ENCODE measurements at regions not wholly inside any gene's neighbourhood (a gene's known extent, or its start where the extent isn't known, plus 50 kb on each side); places are given as distances from the start of the nearest gene placed in this dataset.

GRCh38 chr5:98635656-98636055 lies 137.8 kb upstream of the RGMB start:
- no peak overlapping the region for H3K4me3 ChIP-seq (ENCODE audit: low read length)
- H3K9me3 ChIP-seq (replicated peaks; ENCODE audit: low read length), result no peaks in the 10 kb centered on the region
- H3K9ac ChIP-seq (ENCODE audit: low read depth, low read length), result peak overlapping the region; percentile 11
- no peak overlapping the region for H3K4me2 ChIP-seq (ENCODE audit: low read length)
- H3K4me1 ChIP-seq (ENCODE audit: control insufficient read depth, insufficient read depth, low read length), result peaks cover 44% of the 10 kb centered on the region
- H3K36me3 ChIP-seq (ENCODE audit: insufficient read depth, low read length), result no peaks in the 10 kb centered on the region
- no peaks in the 10 kb centered on the region for H3K27me3 ChIP-seq (ENCODE audit: control insufficient read depth, insufficient read depth, low read length)

GRCh38 chr5:98637116-98637515 lies 136.3 kb upstream of the RGMB start:
- no peak overlapping the region for H3K9ac ChIP-seq (ENCODE audit: low read depth, low read length)
- H3K4me1 ChIP-seq (ENCODE audit: control insufficient read depth, insufficient read depth, low read length), result peaks cover 35% of the 10 kb centered on the region
- H3K9me3 ChIP-seq (replicated peaks; ENCODE audit: low read length), result no peaks in the 10 kb centered on the region
- no peaks in the 10 kb centered on the region for H3K36me3 ChIP-seq (ENCODE audit: insufficient read depth, low read length)
- no peak overlapping the region for H3K4me3 ChIP-seq (ENCODE audit: low read length)
- no peak overlapping the region for H3K4me2 ChIP-seq (ENCODE audit: low read length)
- no peaks in the 10 kb centered on the region for H3K27me3 ChIP-seq (ENCODE audit: control insufficient read depth, insufficient read depth, low read length)

GRCh38 chr5:98637557-98637956 lies 135.9 kb upstream of the RGMB start:
- Histone ChIP-seq H3K9ac (ENCODE audit: low read depth, low read length) (no peak overlapping the region), H3K4me2 (ENCODE audit: low read length) (no peak overlapping the region), H3K4me1 (ENCODE audit: control insufficient read depth, insufficient read depth, low read length) (peaks cover 31% of the 10 kb centered on the region), H3K27me3 (ENCODE audit: control insufficient read depth, insufficient read depth, low read length) (no peaks in the 10 kb centered on the region), H3K4me3 (ENCODE audit: low read length) (no peak overlapping the region), H3K9me3 (replicated peaks; ENCODE audit: low read length) (no peaks in the 10 kb centered on the region), H3K36me3 (ENCODE audit: insufficient read depth, low read length) (no peaks in the 10 kb centered on the region)

- Histone ChIP-seq H3K9ac (ENCODE audit: low read depth, low read length) (no peak overlapping the region), H3K4me2 (ENCODE audit: low read length) (peak overlapping the region; percentile 23), H3K9me3 (replicated peaks; ENCODE audit: low read length) (no peaks in the 10 kb centered on the region), H3K4me3 (ENCODE audit: low read length) (no peak overlapping the region), H3K4me1 (ENCODE audit: control insufficient read depth, insufficient read depth, low read length) (peaks cover 31% of the 10 kb centered on the region), H3K27me3 (ENCODE audit: control insufficient read depth, insufficient read depth, low read length) (no peaks in the 10 kb centered on the region), H3K36me3 (ENCODE audit: insufficient read depth, low read length) (no peaks in the 10 kb centered on the region)
These were observed 135.4 kb upstream of the RGMB start for GRCh38 chr5:98638111-98638510.

GRCh38 chr5:98638701-98639100 lies 134.8 kb upstream of the RGMB start:
- Histone ChIP-seq H3K9ac (ENCODE audit: low read depth, low read length) (no peak overlapping the region), H3K9me3 (replicated peaks; ENCODE audit: low read length) (no peaks in the 10 kb centered on the region), H3K4me2 (ENCODE audit: low read length) (no peak overlapping the region), H3K4me1 (ENCODE audit: control insufficient read depth, insufficient read depth, low read length) (peaks cover 31% of the 10 kb centered on the region), H3K27me3 (ENCODE audit: control insufficient read depth, insufficient read depth, low read length) (no peaks in the 10 kb centered on the region), H3K4me3 (ENCODE audit: low read length) (no peak overlapping the region), H3K36me3 (ENCODE audit: insufficient read depth, low read length) (no peaks in the 10 kb centered on the region)

- no peak overlapping the region for H3K9ac ChIP-seq (ENCODE audit: low read depth, low read length)
- H3K4me2 ChIP-seq (ENCODE audit: low read length), result no peak overlapping the region
- H3K4me1 ChIP-seq (ENCODE audit: control insufficient read depth, insufficient read depth, low read length), result peaks cover 31% of the 10 kb centered on the region
- H3K4me3 ChIP-seq (ENCODE audit: low read length), result no peak overlapping the region
- no peaks in the 10 kb centered on the region for H3K27me3 ChIP-seq (ENCODE audit: control insufficient read depth, insufficient read depth, low read length)
- no peaks in the 10 kb centered on the region for H3K36me3 ChIP-seq (ENCODE audit: insufficient read depth, low read length)
- H3K9me3 ChIP-seq (replicated peaks; ENCODE audit: low read length), result no peaks in the 10 kb centered on the region
These were observed 134.2 kb upstream of the RGMB start for GRCh38 chr5:98639274-98639673.

GRCh38 chr5:98641671-98642070 lies 131.8 kb upstream of the RGMB start:
- Histone ChIP-seq H3K4me1 (ENCODE audit: control insufficient read depth, insufficient read depth, low read length) (peaks cover 18% of the 10 kb centered on the region), H3K4me2 (ENCODE audit: low read length) (no peak overlapping the region), H3K4me3 (ENCODE audit: low read length) (no peak overlapping the region), H3K9ac (ENCODE audit: low read depth, low read length) (no peak overlapping the region), H3K9me3 (replicated peaks; ENCODE audit: low read length) (no peaks in the 10 kb centered on the region), H3K27me3 (ENCODE audit: control insufficient read depth, insufficient read depth, low read length) (no peaks in the 10 kb centered on the region), H3K36me3 (ENCODE audit: insufficient read depth, low read length) (no peaks in the 10 kb centered on the region)

GRCh38 chr5:98643569-98643968 lies 129.9 kb upstream of the RGMB start:
- Histone ChIP-seq H3K36me3 (ENCODE audit: insufficient read depth, low read length) (no peaks in the 10 kb centered on the region), H3K9ac (ENCODE audit: low read depth, low read length) (no peak overlapping the region), H3K27me3 (ENCODE audit: control insufficient read depth, insufficient read depth, low read length) (no peaks in the 10 kb centered on the region), H3K9me3 (replicated peaks; ENCODE audit: low read length) (no peaks in the 10 kb centered on the region), H3K4me3 (ENCODE audit: low read length) (no peak overlapping the region), H3K4me1 (ENCODE audit: control insufficient read depth, insufficient read depth, low read length) (peaks cover 7% of the 10 kb centered on the region), H3K4me2 (ENCODE audit: low read length) (no peak overlapping the region)

GRCh38 chr5:98651715-98652114 lies 121.7 kb upstream of the RGMB start:
- H3K4me2 ChIP-seq (ENCODE audit: low read length), result no peak overlapping the region
- no peak overlapping the region for H3K4me3 ChIP-seq (ENCODE audit: low read length)
- no peaks in the 10 kb centered on the region for H3K27me3 ChIP-seq (ENCODE audit: control insufficient read depth, insufficient read depth, low read length)
- peaks cover 7% of the 10 kb centered on the region for H3K4me1 ChIP-seq (ENCODE audit: control insufficient read depth, insufficient read depth, low read length)
- no peak overlapping the region for H3K9ac ChIP-seq (ENCODE audit: low read depth, low read length)
- H3K36me3 ChIP-seq (ENCODE audit: insufficient read depth, low read length), result no peaks in the 10 kb centered on the region
- H3K9me3 ChIP-seq (replicated peaks; ENCODE audit: low read length), result no peaks in the 10 kb centered on the region

- H3K36me3 ChIP-seq (ENCODE audit: insufficient read depth, low read length), result no peaks in the 10 kb centered on the region
- H3K27me3 ChIP-seq (ENCODE audit: control insufficient read depth, insufficient read depth, low read length), result no peaks in the 10 kb centered on the region
- no peak overlapping the region for H3K4me2 ChIP-seq (ENCODE audit: low read length)
- H3K9ac ChIP-seq (ENCODE audit: low read depth, low read length), result no peak overlapping the region
- H3K4me3 ChIP-seq (ENCODE audit: low read length), result no peak overlapping the region
- no peaks in the 10 kb centered on the region for H3K9me3 ChIP-seq (replicated peaks; ENCODE audit: low read length)
- peaks cover 8% of the 10 kb centered on the region for H3K4me1 ChIP-seq (ENCODE audit: control insufficient read depth, insufficient read depth, low read length)
These were observed 117.2 kb upstream of the RGMB start for GRCh38 chr5:98656125-98656795.

- Histone ChIP-seq H3K4me3 (ENCODE audit: low read length) (no peak overlapping the region), H3K27me3 (ENCODE audit: control insufficient read depth, insufficient read depth, low read length) (no peaks in the 10 kb centered on the region)
These were observed 116.7 kb upstream of the RGMB start for GRCh38 chr5:98656796-98657195.

GRCh38 chr5:98657559-98657958 lies 115.9 kb upstream of the RGMB start:
- Histone ChIP-seq H3K4me1 (ENCODE audit: control insufficient read depth, insufficient read depth, low read length) (peaks cover 8% of the 10 kb centered on the region), H3K27me3 (ENCODE audit: control insufficient read depth, insufficient read depth, low read length) (no peaks in the 10 kb centered on the region), H3K9me3 (replicated peaks; ENCODE audit: low read length) (no peaks in the 10 kb centered on the region)

More at GRCh38 chr5:98656796-98657195, 116.7 kb upstream of the RGMB start:
- Histone ChIP-seq H3K9me3 (replicated peaks; ENCODE audit: low read length) (no peaks in the 10 kb centered on the region), H3K9ac (ENCODE audit: low read depth, low read length) (no peak overlapping the region), H3K4me2 (ENCODE audit: low read length) (no peak overlapping the region), H3K36me3 (ENCODE audit: insufficient read depth, low read length) (no peaks in the 10 kb centered on the region), H3K4me1 (ENCODE audit: control insufficient read depth, insufficient read depth, low read length) (peaks cover 8% of the 10 kb centered on the region)

More at GRCh38 chr5:98657559-98657958, 115.9 kb upstream of the RGMB start:
- Histone ChIP-seq H3K4me3 (ENCODE audit: low read length) (no peak overlapping the region), H3K36me3 (ENCODE audit: insufficient read depth, low read length) (no peaks in the 10 kb centered on the region), H3K4me2 (ENCODE audit: low read length) (no peak overlapping the region), H3K9ac (ENCODE audit: low read depth, low read length) (no peak overlapping the region)
